Activated T-cell treated with anti-CD3 and anti-CD28 coated beads for 48 hours (primary cell): ENCODE measurements at regions not wholly inside any gene's neighbourhood (a gene's known extent, or its start where the extent isn't known, plus 50 kb on each side); places are given as distances from the start of the nearest gene placed in this dataset.

ENCODE experiments used
- DNase-seq: peaks from one replicate; pipeline ENCODE4 v3.0.0-alpha.2; 2020; ENCODE audit warnings: low read depth

DNA sequence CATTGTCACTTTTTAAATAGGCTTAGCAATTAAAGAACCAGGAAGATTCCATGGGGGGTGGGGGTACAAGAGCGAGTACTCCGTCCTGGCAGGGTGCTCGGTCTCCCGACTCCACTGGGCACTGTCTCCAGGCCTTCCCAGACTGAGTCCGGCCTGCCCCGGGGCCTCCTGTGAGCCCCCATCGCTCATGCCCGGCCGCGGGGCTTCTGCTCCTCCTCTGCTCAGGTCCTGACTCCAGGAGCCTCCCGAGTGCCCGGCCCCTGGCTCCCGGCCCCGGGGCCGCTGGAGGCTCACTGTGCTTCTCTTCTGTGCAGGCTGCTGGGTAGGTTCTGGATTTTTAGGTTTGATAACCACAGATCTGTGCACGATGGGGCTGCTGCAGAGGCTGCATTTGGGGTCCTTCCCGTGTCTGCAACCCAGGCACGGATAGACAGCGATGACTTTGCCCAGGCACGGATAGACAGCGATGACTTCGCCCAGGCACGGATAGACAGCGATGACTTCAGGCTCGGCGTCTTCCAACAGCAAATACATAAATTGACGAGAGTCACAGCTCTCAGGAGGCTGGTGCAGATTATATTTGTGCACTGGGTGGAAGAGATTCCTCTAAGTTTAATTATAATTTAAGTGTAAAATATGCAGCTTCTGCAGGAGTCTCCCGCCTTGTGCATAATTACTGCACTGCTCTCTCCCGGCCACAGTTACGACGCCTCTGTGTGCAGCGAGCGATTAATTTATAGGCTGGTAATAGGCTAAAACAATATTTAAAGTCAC is 74.8 kb upstream of the RXRA start:
- DNase-seq: no peak

DNA sequence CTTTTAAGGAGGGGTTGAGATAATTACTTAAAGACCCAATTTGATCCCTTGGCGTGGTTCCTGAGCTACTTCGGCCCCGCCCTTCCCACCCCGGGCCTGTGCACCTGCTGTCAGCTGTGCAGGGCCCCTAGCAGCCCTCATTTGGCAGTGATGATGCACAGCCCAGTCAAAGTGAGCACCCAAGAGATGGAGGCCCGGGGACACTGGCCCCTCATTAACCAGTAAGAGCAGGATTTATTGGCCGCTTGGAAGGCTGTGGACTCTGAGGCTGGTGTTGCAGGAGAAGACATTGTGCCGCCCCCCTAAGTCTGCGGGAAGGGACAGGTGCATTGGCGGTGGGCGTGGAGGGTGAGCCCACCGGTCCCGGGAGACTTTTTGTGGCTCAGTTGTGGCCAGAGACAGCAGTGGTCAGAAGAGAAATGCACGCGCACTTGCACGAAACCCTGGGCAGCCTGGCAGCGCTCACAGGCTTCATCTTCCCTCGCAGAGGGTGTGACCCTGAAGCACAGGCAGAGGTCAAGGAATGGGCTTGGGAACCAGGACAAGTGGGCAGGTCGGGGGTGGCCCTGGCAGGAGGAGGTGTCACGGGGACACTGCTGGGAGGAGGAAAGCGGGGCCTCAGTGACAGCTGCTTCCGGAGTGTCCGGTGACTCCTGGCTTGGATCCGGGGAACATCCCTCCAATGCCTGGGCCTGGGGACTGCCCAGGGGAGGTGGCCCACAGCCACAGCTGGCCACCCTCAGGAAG is 74.0 kb upstream of the RXRA start:
- DNase-seq: no peak

DNA sequence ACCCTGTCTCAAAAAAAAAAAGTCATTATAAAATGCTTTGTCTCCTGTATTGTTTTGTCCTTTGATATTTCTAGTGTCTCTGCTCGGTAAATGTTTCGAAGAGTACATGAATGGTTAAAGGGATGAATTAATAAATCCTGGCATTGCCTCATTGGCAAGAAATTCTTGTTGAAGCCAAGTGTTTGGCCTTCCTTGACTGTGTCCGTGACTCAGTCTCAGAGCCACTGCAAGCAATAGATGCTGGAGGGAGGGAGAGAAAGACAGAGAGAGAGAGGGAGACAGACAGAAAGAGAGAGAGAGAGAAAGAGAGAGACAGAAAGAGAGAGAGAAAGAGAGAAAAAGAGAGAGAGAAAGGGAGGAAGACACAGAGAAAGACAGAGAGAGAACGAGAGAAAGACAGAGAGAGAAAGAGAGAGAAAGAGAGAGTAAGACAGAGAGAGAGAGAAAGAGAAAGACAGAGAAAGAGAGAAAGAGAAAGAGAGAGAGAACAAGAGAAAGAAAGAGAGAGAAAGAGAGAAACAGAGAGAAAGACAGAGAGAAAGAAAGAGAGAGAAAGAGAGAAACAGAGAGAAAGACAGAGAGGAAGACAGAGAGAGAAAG is 72.5 kb upstream of the RXRA start:
- DNase-seq: no peak

DNA sequence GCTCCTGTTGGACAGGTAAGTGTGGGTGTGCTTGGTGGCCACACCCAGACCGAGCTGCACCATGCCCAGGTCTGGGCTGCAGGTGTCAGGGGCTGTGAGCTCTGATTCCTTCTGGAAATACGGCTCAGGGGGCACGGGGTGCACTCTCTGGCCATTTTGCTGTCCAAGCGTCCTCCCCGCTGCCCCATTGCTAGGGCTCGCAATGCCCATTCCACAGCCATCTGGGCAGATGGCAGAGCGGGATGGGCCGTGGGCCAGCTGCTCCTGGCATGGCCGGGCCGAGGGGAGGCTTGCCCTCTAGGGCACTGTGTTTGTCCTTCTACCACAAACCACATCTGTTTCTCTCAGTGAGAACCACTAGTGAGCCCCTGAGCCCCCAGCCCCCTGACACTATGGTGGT is 67.9 kb upstream of the RXRA start:
- no peak for DNase-seq

DNA sequence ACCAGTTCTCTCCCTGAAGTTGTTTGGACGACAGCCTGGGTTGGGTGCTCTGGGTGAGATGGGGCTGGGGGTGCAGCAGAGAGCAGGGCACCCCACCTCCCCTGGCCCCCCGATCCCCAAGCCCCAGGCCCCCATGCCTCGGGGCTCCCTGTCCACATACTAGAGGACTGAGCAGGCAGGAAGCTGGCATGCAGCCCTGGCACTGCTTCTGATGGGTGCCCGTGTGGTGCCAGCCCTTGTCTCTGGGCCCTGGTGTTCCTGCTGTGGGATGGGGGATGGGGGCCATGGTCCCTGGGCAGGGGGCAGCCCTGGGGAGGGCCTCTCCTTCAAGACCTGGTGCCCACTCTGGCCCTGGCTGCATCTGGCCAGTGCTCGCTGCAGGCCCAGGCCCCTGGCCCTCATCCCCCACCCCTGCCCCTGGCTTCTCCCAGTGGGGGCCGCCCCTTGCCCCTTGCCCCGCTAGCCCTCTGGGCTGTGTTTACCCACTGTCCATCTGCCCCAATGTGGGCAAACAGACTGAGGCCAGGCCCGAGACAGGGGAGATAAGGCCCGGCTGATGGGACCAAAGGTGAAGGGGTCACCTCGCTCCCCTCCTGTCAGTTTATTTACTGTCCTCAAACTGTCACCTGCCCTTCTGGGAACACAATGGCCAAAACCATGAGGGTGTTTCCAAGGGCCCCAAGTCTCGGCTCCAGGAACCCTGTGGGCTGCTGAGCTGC is 67.3 kb upstream of the RXRA start:
- no peak for DNase-seq

DNA sequence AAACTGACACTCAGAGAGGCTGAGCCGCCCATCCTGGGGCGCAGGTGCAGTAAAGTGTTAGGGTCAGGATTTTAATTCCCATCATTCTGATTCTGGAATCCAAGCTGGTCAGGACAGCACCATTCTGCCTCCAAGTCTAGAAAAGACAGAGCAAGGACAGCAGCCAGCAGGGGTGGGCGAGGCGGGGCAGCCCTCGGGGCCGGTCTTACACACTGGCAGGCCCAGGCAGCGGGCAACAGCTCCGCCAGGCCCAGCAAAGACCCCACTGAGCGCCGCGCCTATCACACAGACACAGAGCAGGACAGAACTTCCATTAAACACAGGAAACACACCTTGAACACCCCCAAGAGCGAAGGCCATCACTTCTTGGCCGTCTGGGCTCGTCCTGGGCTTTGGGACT is 66.5 kb upstream of the RXRA start:
- no peak for DNase-seq

DNA sequence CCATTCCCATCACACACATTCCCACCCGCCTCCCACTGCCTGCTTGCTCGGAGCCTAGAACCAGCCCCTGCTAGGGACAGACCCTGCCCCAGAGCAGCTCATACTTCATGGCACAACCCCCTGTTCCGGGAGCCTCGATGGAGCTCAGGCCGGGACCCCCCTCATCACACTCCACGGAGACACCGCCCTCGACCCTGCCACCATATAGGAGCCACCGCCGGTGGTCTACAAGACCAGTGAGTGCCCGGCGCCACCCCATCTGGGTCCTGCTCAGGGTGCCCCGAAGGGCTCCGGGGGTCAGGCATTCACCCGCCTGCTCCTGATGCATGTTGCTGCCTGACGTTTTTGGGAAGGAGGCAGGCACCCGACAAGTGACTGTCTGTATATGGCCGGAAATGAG is 65.5 kb upstream of the RXRA start:
- DNase-seq: no peak

DNA sequence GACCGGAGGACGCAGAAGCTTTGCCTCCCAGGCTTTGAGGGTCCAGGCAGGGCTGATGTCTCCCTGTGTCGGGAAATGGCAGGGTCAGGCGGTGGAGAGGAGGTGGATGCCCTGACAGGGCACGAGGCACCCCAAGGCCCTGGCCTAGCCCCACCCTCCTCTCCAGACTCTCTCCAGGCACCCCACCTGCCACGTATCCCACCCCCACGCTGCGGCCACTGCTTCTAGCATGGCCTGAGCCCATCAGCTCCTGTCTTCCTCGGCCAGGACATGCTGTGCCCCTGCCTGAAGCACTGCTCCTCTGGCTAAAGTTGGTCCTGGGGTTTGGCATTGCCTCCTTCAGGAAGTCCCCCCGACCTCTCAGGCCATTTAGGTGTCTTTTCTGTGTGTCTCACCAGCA is 64.2 kb upstream of the RXRA start:
- DNase-seq: no peak

DNA sequence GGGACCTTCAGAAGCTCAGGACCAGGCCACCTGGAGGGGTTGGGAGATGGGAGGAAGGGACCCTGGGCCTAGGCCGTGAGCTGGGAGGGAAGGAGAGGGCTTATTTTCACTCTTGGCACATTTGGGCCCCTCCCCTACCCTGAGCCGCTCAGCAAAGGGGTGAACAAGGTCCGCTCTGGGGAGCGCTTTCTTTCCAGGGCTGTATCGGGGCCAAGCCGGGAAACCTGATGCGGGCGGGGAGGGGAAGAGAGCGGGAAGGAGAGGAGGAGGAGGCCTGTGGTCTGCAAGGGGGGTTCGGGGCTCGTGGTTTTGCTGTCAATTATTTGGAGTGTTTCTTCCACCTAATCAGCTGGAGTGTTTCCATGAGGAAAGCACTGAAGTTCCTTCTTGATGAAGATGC is 62.7 kb upstream of the RXRA start:
- no peak for DNase-seq

DNA sequence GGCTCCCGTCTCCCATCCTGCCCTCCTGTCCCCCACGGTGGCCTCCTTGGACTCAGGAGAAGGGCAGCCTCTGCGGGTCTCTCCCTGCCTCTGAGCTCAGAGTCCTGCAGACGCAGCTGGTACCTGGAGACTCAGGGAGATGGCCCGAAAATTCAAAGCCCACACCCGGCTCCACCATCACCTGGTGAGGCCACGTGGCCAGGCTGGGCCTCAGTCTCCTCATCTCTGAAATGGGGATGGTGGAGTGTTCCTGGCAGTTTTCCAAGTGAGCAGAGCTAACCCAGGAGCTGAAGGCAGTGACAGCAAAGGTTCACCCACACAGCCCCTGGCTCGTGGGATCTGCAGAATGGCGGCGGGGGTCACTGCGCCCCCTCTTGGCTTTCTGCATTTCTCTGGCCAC is 62.1 kb upstream of the RXRA start:
- no peak for DNase-seq

DNA sequence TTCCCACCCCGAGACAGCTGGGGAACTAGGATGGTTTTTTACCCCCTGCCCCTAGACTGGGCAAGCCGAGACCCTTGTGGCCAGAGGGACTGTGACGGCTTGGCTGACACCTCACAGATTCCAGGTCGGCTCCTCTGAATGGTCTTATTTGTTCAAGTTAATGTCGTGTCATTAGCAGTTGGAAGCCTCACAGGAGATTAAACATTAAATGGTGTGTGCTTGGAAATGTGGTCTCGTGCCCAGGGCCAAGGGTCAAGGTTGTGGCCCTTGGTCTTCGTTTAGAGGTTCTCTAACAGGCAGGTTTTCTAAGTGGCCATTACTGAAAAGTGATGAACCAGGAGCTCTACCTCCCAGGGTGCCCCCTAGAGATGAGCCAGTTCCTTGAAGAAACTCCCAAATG is 61.2 kb upstream of the RXRA start:
- no peak for DNase-seq

DNA sequence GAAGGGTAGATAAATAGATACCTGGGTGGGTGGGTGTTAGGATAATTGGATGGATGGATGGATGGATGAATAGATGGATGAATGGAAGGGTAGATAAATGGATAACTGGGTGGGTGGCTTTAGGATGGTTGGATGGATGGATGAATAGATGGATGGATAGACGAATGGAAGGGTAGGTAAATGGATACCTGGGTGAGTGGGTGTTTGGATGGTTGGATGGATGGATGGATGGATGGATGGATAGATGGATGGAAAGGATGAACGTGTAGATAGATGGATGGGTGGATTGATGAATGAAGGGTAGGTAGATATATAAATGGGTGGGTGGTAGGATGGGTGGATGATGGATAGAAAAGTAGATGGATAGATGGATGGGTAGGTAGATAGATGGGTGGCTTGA is 59.8 kb upstream of the RXRA start:
- DNase-seq: no peak

DNA sequence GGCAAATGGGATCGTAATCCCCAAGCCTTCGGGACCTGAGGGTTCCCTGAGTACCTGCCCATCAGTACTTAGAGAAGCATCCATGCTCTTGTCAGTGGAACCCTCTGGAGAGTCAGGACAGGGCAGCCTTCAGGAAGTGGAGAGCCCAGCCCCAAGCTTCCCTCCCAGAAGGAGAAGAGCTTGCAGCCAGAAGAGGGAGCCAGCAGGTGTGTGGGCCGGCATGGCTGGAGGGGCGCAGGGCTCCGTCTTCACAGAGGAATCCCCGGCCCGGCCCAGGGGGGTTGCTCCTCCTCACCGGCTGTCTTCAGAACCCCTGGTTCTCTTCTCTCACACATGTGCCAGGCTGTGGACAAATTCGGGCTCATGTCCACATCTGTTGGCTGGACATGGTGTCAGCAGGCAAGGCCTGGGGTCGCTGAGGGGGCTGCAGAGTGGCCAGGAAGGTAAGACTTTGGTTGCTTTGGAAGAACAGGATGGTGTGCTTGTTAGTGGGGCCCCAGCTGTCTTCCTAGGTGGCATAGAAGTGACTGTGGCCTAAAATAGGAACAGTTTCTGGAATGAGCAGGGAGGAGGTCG is 58.9 kb upstream of the RXRA start:
- no peak for DNase-seq

DNA sequence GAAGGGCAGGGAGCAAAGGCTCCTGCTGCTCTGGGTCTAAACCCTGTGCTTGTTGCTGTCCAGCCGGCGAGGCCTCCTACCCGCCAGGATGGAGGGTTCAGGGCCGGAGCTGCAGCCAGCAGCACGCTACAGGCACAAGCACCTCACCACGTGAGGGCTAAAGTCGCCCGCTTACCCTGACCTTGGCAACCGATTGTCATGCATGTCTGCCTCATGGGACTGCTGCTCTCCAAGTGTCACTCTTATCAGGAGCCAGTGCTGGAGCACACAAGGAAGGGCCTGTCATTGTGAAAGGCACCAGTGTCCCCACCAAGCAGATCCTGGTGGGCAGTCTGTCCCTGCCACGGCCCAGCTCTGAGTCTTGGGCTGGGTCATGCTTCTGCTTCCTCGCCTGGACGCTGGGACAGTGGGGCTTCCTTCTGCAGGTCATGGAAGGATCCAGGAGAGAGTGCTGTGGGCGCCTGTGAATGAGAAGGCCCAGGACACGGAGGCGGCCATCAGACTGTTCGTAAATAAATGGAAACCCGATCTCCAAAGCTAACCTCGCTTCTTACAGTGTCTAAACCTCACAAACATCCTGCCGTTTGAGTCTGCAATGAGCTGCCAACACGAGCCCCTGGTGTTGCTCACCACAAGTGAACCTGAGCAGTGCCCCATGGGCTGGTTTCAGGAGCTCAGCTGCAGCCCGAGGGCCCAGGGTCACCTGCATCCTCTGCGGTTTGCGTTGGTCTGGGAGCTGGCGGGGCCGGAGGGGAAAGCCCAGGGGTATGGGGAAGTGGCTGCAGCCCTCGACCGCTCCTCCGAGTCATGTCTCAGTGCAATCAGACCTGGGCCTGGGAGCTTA is 58.2 kb upstream of the RXRA start:
- DNase-seq: no peak

DNA sequence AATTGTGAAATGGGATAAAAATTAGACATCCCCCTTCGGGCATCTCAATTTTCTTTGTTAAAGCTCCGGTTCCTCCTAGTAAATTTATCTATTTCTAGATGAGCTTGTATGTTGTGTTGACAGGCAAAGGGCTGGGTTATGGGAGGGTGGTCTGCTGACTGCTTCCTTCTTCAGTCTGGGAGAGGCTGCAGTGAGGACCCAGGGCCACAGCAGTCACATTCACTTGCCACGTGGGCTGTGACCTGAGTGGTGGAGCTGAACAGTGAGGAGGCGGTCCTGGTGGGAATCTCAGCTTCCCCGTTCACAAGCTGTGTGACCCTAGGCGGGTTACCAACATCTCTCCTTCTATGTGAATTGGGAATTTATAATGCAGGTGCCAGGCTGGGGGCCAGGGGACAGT is 57.5 kb upstream of the RXRA start:
- no peak for DNase-seq

DNA sequence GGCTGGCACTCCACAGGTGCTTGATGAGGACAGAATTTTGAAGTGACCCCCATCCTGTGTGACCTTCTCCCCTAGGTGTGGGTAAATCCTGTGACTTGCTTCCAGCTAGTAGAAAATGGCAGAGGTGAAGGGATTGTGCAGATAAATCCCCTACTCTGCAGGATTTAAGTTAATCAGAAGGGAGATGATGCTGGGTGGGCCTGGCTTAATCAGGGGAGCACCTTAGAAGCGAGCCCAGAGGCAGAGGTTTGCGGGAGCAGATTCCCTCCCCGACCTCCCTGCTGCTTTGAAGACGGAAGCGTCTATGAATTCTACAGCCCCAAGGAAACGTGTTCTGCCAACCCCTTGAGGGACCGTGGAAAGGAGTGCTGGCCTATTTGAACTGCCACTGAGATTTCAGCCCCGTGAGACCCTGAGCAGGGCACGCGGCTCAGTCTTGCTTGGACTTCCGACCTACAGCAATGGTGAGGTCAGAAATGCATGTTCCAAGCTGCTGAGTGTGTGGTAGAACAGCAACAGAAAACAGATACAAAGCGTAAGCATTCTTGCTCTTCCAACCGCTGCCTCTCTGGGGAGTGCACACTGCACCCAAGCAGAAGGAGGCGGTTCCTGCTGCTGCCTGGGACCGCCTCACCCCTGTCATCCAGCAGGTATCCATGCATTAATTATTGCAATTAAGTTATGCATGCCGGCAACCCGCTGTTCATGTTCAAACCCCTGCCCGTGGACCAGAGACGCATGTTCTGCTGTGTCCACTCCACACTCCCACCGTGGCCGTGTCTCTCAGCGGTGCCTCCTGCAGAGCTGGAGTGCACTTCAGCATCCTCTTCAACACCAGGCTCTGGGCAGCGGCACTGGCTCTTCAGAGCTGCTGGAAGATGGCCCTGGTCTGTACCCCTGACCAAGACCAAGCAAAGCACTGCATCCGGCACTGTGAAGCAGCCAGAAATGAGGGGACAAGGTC is 54.6 kb upstream of the RXRA start:
- DNase-seq: no peak

DNA sequence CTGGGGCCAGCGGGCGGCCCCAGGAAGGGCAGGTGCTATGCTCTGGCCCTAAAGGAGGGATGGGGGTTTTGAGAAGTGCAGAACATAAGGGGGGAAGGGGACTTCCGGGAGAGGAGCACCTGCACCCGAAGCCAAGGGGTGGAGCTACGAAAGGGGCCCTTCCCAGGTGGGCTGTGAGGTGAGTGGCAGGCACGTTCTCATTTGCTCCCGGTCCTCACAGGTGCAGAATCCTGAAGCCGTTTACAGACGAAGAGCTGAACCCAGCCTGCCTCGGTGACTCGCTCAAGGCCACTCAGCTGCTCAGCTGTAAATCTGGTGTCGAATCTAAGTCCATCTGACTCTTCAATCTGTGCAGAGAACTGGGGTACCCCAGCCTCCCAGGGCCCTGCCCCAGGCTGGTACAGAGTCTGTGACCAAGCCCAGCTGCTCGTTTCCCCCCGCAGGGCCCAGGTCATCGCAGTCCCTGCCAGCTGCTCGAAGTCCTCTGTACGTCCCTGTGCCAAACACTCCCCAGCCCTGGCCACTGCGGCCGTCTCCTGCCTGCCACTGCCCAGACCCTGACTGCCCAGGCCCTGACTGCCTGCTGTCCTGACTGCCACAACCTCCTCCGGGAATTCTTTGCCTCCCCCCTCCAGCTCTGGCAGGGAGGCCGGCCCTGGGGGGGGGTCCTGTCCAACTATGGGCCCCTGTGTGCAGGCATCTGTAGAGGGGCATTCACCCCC is 53.8 kb upstream of the RXRA start:
- DNase-seq: no peak

DNA sequence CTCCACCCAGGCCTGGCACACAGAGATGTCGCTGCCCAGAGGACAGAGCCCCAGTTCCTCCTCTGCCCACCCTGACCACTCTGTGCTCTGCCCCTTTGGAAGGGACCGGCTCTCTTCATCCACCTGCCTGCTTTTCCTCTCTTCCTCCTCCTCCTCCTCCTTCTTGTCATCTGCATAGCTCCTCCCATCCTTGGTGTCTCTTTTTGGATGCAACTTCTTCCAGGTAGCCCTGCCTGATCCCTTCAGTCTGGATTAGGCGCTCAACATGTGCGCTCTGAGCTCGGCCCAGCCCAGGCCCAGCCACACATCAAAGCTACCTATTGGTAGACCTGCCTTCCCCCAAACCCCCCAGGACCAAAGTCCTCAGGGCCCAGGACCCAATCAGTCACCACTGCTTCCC is 52.6 kb upstream of the RXRA start:
- no peak for DNase-seq

DNA sequence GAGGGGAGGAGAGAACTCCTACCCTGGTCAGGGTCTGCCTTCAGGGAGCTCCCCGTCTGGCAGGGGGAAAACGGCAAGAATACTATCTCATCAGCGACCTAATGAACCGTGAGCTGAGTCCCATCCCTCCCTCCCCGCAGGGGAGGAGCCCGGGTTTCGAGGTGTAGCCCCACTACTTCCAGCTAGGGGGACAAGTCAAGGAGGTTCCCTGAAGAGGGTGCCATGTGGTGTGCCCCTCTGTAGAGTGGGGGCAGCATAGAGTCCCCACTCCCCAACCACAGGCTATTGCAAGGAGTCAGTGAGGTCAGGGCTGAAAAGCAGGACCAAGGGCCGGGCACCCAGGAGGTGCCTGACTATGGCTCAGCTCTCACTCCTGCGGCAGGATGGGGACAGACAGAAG is 50.9 kb upstream of the RXRA start:
- DNase-seq: no peak
